Astrocyte of the spinal cord (primary cell): ENCODE measurements at regions not wholly inside any gene's neighbourhood (a gene's known extent, or its start where the extent isn't known, plus 50 kb on each side); places are given as distances from the start of the nearest gene placed in this dataset.

Source experiments
- DNase-seq: peaks from one replicate; pipeline ENCODE4 v3.0.0; 2011; ENCODE audit warnings: low read depth, low spot score
- H3K4me3 ChIP-seq: 2 replicates; pipeline ENCODE4 v1.5.1; 2011; ENCODE audit warnings: low read depth, mild to moderate bottlenecking, low read length, moderate library complexity
- in situ Hi-C: cut with HindIII; loops from 2 replicates; pipeline ENCODE4 v1.10.0; 2017; ENCODE audit warnings: low sequenced_read_pairs
- TF ChIP-seq, protein P1 (sequence below): IDR thresholded peaks from 2 replicates; pipeline ENCODE4 v1.5.1; 2012; ENCODE audit warnings: low read depth, mild to moderate bottlenecking, low read length, inconsistent platforms

DNA sequence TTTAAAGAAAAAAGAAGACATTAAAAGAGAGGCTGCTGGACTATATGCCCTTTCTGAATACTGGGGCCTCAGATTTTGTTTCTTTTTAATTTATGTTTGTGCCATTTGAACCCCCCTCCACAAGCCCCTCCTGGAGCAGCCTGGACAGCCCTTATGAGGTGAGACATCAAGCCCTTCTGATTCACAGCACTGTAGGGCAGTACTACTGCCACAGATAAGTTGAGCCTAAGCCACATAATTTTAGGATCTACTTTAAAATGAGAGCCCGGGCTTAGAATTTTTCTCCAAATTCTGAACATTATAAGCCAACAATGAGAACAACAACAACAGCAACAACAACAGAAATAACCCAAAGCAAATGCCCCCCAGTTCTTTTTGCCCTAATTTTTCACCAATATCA lies 256.9 kb upstream of the SALL1 start:
- DNase-seq = peak; percentile 29
- H3K4me3 ChIP-seq = no peak overlapping the region
- in situ Hi-C loops = no loop called here
- TF ChIP-seq, protein P1, sequence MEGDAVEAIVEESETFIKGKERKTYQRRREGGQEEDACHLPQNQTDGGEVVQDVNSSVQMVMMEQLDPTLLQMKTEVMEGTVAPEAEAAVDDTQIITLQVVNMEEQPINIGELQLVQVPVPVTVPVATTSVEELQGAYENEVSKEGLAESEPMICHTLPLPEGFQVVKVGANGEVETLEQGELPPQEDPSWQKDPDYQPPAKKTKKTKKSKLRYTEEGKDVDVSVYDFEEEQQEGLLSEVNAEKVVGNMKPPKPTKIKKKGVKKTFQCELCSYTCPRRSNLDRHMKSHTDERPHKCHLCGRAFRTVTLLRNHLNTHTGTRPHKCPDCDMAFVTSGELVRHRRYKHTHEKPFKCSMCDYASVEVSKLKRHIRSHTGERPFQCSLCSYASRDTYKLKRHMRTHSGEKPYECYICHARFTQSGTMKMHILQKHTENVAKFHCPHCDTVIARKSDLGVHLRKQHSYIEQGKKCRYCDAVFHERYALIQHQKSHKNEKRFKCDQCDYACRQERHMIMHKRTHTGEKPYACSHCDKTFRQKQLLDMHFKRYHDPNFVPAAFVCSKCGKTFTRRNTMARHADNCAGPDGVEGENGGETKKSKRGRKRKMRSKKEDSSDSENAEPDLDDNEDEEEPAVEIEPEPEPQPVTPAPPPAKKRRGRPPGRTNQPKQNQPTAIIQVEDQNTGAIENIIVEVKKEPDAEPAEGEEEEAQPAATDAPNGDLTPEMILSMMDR = no peak

DNA sequence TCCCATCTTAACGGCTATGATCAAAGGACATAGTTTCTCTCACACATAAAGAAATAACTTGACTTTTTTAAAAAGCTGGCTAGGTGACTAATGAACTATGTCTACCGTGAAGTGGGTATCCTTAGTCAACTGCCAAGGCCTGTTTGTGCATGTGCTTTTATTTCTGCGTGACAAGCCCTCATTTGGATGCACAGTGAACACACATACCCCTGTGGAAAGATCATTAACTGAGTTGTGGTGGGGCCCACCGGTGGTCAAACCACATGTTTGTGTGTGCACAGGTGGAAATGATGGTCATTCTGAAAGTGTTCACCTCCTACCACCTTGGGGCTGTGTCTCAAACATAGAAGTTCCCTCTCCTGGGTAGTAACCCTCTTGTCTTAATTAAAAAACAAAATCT lies 256.1 kb upstream of the SALL1 start:
- DNase-seq = no peak
- H3K4me3 ChIP-seq = no peak overlapping the region
- TF ChIP-seq, protein P1 = no peak
- in situ Hi-C loops = no loop called here

DNA sequence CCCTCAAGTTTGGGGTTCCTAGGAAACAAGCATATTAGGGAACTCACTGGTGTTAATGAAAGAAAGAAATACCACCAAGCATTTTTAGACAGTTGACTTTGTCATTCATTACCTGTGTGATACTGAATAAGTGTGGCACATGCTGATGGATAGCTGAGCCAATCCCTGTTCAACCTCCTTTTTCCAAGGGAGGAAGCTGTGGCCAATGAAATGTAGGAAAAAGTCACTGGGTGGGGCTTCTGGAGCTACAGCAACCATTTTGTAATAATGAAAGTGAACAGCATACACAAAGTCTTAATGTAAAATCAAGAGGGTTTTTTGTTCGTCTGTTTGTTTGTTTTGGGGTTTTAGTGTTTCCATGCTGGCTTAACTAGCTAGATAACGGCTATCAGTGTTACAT lies 254.3 kb upstream of the SALL1 start:
- H3K4me3 ChIP-seq = no peak overlapping the region
- no peak for DNase-seq
- TF ChIP-seq, protein P1 = no peak
- in situ Hi-C loops = no loop called here

DNA sequence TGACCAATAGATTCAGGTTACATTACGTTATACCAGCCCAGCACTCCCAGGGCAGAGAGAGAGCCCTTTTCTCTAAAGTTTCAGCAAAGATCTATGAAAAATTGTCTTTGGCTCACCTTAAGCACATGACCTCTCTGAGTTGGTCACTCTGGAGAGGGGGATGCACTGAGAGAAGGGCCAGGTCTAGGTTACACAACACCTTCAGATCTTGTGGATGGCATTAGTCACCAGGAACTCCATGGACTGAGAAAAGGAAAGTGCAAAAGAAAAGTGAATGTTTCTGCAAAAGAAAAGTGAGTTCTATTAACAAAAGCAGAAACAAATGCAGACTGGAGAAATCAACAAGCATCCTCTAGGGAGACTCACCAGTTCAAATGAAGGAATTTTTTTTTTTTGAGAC lies 253.3 kb upstream of the SALL1 start:
- in situ Hi-C loops = no loop called here

DNA sequence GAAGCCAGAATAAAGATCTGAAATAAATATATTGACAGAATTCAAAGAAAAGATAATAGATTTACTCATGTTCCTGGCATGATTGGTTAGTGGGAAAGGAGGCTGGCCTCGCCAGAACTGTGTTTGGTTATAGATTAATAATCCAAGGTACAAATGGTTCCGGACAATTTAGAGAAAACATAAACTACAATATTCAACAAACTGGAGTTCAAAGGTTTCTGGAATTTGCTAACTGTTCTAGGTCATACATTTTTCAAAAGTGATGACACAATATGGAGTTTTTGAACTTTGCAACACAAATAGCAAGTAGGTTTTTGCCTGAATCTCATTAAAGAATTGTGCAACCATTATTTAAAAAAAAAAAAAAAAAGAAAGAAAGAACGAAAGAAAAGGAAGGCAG lies 251.7 kb upstream of the SALL1 start:
- no peak for DNase-seq
- in situ Hi-C loops = no loop called here
- TF ChIP-seq, protein P1 = no peak
- no peak overlapping the region for H3K4me3 ChIP-seq

More for the DNA sequence above, 253.3 kb upstream of the SALL1 start:
- no peak for DNase-seq
- H3K4me3 ChIP-seq = no peak overlapping the region
- TF ChIP-seq, protein P1 = no peak

DNA sequence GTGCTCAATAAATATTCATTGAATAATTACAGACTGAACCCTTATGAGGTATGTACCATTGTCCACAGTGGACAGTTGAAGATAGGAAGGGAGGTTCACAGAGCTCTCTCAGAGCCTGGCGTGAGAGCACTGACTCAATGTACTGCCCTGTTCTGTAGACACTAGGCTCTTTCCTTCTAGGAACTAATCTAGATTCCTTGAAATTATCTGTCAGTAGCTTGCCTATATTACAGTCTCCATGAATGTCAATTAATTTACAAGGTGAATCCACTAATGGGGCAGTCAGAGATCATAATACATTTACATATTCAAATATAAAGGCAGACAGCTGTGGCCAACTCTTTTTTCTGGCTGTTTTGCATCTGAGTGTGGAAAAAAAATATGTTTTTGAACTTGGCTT lies 251.2 kb upstream of the SALL1 start:
- in situ Hi-C loops = no loop called here
- H3K4me3 ChIP-seq = no peak overlapping the region
- no peak for DNase-seq
- TF ChIP-seq, protein P1 = no peak

DNA sequence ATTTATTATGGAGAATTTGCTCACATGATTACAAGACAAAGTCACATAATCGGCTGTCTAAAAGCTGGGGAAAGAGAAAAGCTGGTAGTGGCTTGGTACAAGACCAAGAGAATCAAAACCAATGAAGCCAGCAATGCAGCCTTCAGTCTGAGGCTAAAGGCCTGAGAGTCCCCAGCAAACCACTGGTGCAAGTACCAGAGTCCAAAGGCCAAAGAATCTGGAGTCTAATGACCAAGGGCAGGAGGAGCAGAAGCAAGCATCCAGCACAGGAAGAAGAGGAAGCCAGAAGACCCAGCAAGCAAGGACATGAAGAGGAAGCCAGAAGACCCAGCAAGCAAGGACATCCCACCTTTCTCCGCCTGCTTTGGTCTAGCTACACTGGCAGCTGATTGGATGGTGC lies 250.6 kb upstream of the SALL1 start:
- TF ChIP-seq, protein P1 = no peak
- DNase-seq = no peak
- H3K4me3 ChIP-seq = no peak overlapping the region
- in situ Hi-C loops = no loop called here
